Peyer's patch (tissue), 4 donors: ENCODE measurements at regions not wholly inside any gene's neighbourhood (a gene's known extent, or its start where the extent isn't known, plus 50 kb on each side); places are given as distances from the start of the nearest gene placed in this dataset.

Source experiments
- CTCF ChIP-seq, 6 experiments: fragments of 450-650 bp in 4 of 6; fragments of 200-600 bp in 2 of 6; sonication (generic) in 1 of 6; IDR thresholded peaks; one replicate each; pipeline ENCODE4 v1.5.1; 2017 to 2019; ENCODE audit warnings: antibody characterized with exemption in 6 of 6, mild to moderate bottlenecking in 3 of 6, moderate library complexity in 1 of 6
- POLR2A ChIP-seq, 2 donors: fragments of 450-650 bp; IDR thresholded peaks; one replicate each; pipeline ENCODE4 v1.5.1; 2017; ENCODE audit warnings: antibody characterized with exemption in 2 of 2, mild to moderate bottlenecking in 2 of 2, moderate library complexity in 2 of 2

- TF ChIP-seq CTCF (IDR thresholded peaks at IDR 0.05), result no peak
- no peak for TF ChIP-seq POLR2A (IDR thresholded peaks at IDR 0.05)
Observed at GRCh38 chr10:60607372-60607771, 170.9 kb upstream of the CDK1 start.
